ENCODE measurements at regions not wholly inside any gene's neighbourhood (a gene's known extent, or its start where the extent isn't known, plus 50 kb on each side); places are given as distances from the start of the nearest gene placed in this dataset.

- H3K27ac ChIP-seq (ENCODE audit: low read length): no peak overlapping the region
- WGBS (ENCODE audit: insufficient coverage): 100% methylated on average over 1 of the region's 3 CpGs
- no peaks in the 10 kb centered on the region for H3K4me1 ChIP-seq (ENCODE audit: control insufficient read depth, insufficient read depth, low read length)
- DNase-seq: no peak
- no peaks in the 10 kb centered on the region for H3K36me3 ChIP-seq (ENCODE audit: control insufficient read depth, insufficient read depth, low read length)
- no peaks in the 10 kb centered on the region for H3K9me3 ChIP-seq (replicated peaks; ENCODE audit: control insufficient read depth, low read depth, low read length)
- H3K4me3 ChIP-seq (ENCODE audit: low read length): no peak overlapping the region
- no peaks in the 10 kb centered on the region for H3K27me3 ChIP-seq (ENCODE audit: control insufficient read depth, insufficient read depth, low read length)
These were observed 270.5 kb downstream of the PHF14 start for GRCh38 chr7:11244149-11244548.

- H3K36me3 ChIP-seq (ENCODE audit: control insufficient read depth, insufficient read depth, low read length): no peaks in the 10 kb centered on the region
- no peaks in the 10 kb centered on the region for H3K4me1 ChIP-seq (ENCODE audit: control insufficient read depth, insufficient read depth, low read length)
- H3K4me3 ChIP-seq (ENCODE audit: low read length): no peak overlapping the region
- WGBS (ENCODE audit: insufficient coverage): no CpG with 5 or more reads among the region's 1 CpG
- no peaks in the 10 kb centered on the region for H3K27me3 ChIP-seq (ENCODE audit: control insufficient read depth, insufficient read depth, low read length)
- no peak overlapping the region for H3K27ac ChIP-seq (ENCODE audit: low read length)
- no peaks in the 10 kb centered on the region for H3K9me3 ChIP-seq (replicated peaks; ENCODE audit: control insufficient read depth, low read depth, low read length)
- DNase-seq: no peak
These were observed 273.9 kb downstream of the PHF14 start for GRCh38 chr7:11247545-11247944.

- WGBS (ENCODE audit: insufficient coverage): no CpG with 5 or more reads among the region's 2 CpGs
- Histone ChIP-seq H3K27ac (ENCODE audit: low read length) (no peak overlapping the region), H3K9me3 (replicated peaks; ENCODE audit: control insufficient read depth, low read depth, low read length) (no peaks in the 10 kb centered on the region), H3K4me3 (ENCODE audit: low read length) (no peak overlapping the region), H3K4me1 (ENCODE audit: control insufficient read depth, insufficient read depth, low read length) (no peaks in the 10 kb centered on the region), H3K27me3 (ENCODE audit: control insufficient read depth, insufficient read depth, low read length) (no peaks in the 10 kb centered on the region), H3K36me3 (ENCODE audit: control insufficient read depth, insufficient read depth, low read length) (no peaks in the 10 kb centered on the region)
- DNase-seq: no peak
These were observed 277.8 kb downstream of the PHF14 start for GRCh38 chr7:11251436-11251835.

- Histone ChIP-seq H3K4me3 (ENCODE audit: low read length) (no peak overlapping the region), H3K27me3 (ENCODE audit: control insufficient read depth, insufficient read depth, low read length) (no peaks in the 10 kb centered on the region), H3K4me1 (ENCODE audit: control insufficient read depth, insufficient read depth, low read length) (no peaks in the 10 kb centered on the region), H3K9me3 (replicated peaks; ENCODE audit: control insufficient read depth, low read depth, low read length) (no peaks in the 10 kb centered on the region), H3K36me3 (ENCODE audit: control insufficient read depth, insufficient read depth, low read length) (no peaks in the 10 kb centered on the region), H3K27ac (ENCODE audit: low read length) (no peak overlapping the region)
- peak; percentile 5 for DNase-seq
- WGBS (ENCODE audit: insufficient coverage): 72% methylated on average over 4 of the region's 4 CpGs
These were observed 278.4 kb downstream of the PHF14 start for GRCh38 chr7:11252011-11252607.

- Histone ChIP-seq H3K27ac (ENCODE audit: low read length) (no peak overlapping the region), H3K36me3 (ENCODE audit: control insufficient read depth, insufficient read depth, low read length) (no peaks in the 10 kb centered on the region), H3K27me3 (ENCODE audit: control insufficient read depth, insufficient read depth, low read length) (no peaks in the 10 kb centered on the region), H3K4me3 (ENCODE audit: low read length) (no peak overlapping the region), H3K9me3 (replicated peaks; ENCODE audit: control insufficient read depth, low read depth, low read length) (no peaks in the 10 kb centered on the region), H3K4me1 (ENCODE audit: control insufficient read depth, insufficient read depth, low read length) (no peaks in the 10 kb centered on the region)
- DNase-seq: no peak
- 40% methylated on average over 1 of the region's 3 CpGs for WGBS (ENCODE audit: insufficient coverage)
These were observed 279.1 kb downstream of the PHF14 start for GRCh38 chr7:11252705-11253272.

- Histone ChIP-seq H3K4me3 (ENCODE audit: low read length) (no peak overlapping the region), H3K27ac (ENCODE audit: low read length) (no peak overlapping the region), H3K9me3 (replicated peaks; ENCODE audit: control insufficient read depth, low read depth, low read length) (no peaks in the 10 kb centered on the region), H3K27me3 (ENCODE audit: control insufficient read depth, insufficient read depth, low read length) (no peaks in the 10 kb centered on the region), H3K4me1 (ENCODE audit: control insufficient read depth, insufficient read depth, low read length) (no peaks in the 10 kb centered on the region), H3K36me3 (ENCODE audit: control insufficient read depth, insufficient read depth, low read length) (no peaks in the 10 kb centered on the region)
- 51% methylated on average over 3 of the region's 4 CpGs for WGBS (ENCODE audit: insufficient coverage)
- DNase-seq: no peak
These were observed 282.8 kb downstream of the PHF14 start for GRCh38 chr7:11256501-11256900.

GRCh38 chr7:11261470-11261869 lies 287.8 kb downstream of the PHF14 start:
- Histone ChIP-seq H3K4me3 (ENCODE audit: low read length) (no peak overlapping the region), H3K9me3 (replicated peaks; ENCODE audit: control insufficient read depth, low read depth, low read length) (no peaks in the 10 kb centered on the region), H3K27me3 (ENCODE audit: control insufficient read depth, insufficient read depth, low read length) (no peaks in the 10 kb centered on the region), H3K36me3 (ENCODE audit: control insufficient read depth, insufficient read depth, low read length) (no peaks in the 10 kb centered on the region), H3K27ac (ENCODE audit: low read length) (no peak overlapping the region), H3K4me1 (ENCODE audit: control insufficient read depth, insufficient read depth, low read length) (no peaks in the 10 kb centered on the region)
- DNase-seq: no peak

GRCh38 chr7:11266101-11266500 lies 292.4 kb downstream of the PHF14 start:
- no peaks in the 10 kb centered on the region for H3K4me1 ChIP-seq (ENCODE audit: control insufficient read depth, insufficient read depth, low read length)
- no peak overlapping the region for H3K27ac ChIP-seq (ENCODE audit: low read length)
- no peaks in the 10 kb centered on the region for H3K9me3 ChIP-seq (replicated peaks; ENCODE audit: control insufficient read depth, low read depth, low read length)
- H3K36me3 ChIP-seq (ENCODE audit: control insufficient read depth, insufficient read depth, low read length): no peaks in the 10 kb centered on the region
- no peaks in the 10 kb centered on the region for H3K27me3 ChIP-seq (ENCODE audit: control insufficient read depth, insufficient read depth, low read length)
- H3K4me3 ChIP-seq (ENCODE audit: low read length): no peak overlapping the region
- no peak for DNase-seq
- no CpG with 5 or more reads among the region's 2 CpGs for WGBS (ENCODE audit: insufficient coverage)

GRCh38 chr7:11272352-11272751 lies 298.7 kb downstream of the PHF14 start:
- Histone ChIP-seq H3K4me1 (ENCODE audit: control insufficient read depth, insufficient read depth, low read length) (no peaks in the 10 kb centered on the region), H3K27ac (ENCODE audit: low read length) (no peak overlapping the region), H3K4me3 (ENCODE audit: low read length) (no peak overlapping the region), H3K36me3 (ENCODE audit: control insufficient read depth, insufficient read depth, low read length) (no peaks in the 10 kb centered on the region), H3K27me3 (ENCODE audit: control insufficient read depth, insufficient read depth, low read length) (no peaks in the 10 kb centered on the region), H3K9me3 (replicated peaks; ENCODE audit: control insufficient read depth, low read depth, low read length) (no peaks in the 10 kb centered on the region)
- DNase-seq: no peak
- WGBS (ENCODE audit: insufficient coverage): no CpG with 5 or more reads among the region's 2 CpGs

- no peaks in the 10 kb centered on the region for H3K9me3 ChIP-seq (replicated peaks; ENCODE audit: control insufficient read depth, low read depth, low read length)
- no peak overlapping the region for H3K27ac ChIP-seq (ENCODE audit: low read length)
- no peaks in the 10 kb centered on the region for H3K4me1 ChIP-seq (ENCODE audit: control insufficient read depth, insufficient read depth, low read length)
- no peaks in the 10 kb centered on the region for H3K27me3 ChIP-seq (ENCODE audit: control insufficient read depth, insufficient read depth, low read length)
- no peak for DNase-seq
- H3K4me3 ChIP-seq (ENCODE audit: low read length): no peak overlapping the region
- no peaks in the 10 kb centered on the region for H3K36me3 ChIP-seq (ENCODE audit: control insufficient read depth, insufficient read depth, low read length)
- no CpG with 5 or more reads among the region's 2 CpGs for WGBS (ENCODE audit: insufficient coverage)
These were observed 300.4 kb downstream of the PHF14 start for GRCh38 chr7:11274074-11274473.

GRCh38 chr7:11281953-11282352 lies 308.3 kb downstream of the PHF14 start:
- no peak for DNase-seq
- no peaks in the 10 kb centered on the region for H3K9me3 ChIP-seq (replicated peaks; ENCODE audit: control insufficient read depth, low read depth, low read length)
- H3K4me1 ChIP-seq (ENCODE audit: control insufficient read depth, insufficient read depth, low read length): no peaks in the 10 kb centered on the region
- no peaks in the 10 kb centered on the region for H3K36me3 ChIP-seq (ENCODE audit: control insufficient read depth, insufficient read depth, low read length)
- no peak overlapping the region for H3K27ac ChIP-seq (ENCODE audit: low read length)
- no peak overlapping the region for H3K4me3 ChIP-seq (ENCODE audit: low read length)
- H3K27me3 ChIP-seq (ENCODE audit: control insufficient read depth, insufficient read depth, low read length): no peaks in the 10 kb centered on the region
- no CpG with 5 or more reads among the region's 2 CpGs for WGBS (ENCODE audit: insufficient coverage)
